ENCODE measurements at regions not wholly inside any gene's neighbourhood (a gene's known extent, or its start where the extent isn't known, plus 50 kb on each side); places are given as distances from the start of the nearest gene placed in this dataset.
A peak's percentile ranks its signal among the peaks of the same experiment; 100 is the strongest.

DNA sequence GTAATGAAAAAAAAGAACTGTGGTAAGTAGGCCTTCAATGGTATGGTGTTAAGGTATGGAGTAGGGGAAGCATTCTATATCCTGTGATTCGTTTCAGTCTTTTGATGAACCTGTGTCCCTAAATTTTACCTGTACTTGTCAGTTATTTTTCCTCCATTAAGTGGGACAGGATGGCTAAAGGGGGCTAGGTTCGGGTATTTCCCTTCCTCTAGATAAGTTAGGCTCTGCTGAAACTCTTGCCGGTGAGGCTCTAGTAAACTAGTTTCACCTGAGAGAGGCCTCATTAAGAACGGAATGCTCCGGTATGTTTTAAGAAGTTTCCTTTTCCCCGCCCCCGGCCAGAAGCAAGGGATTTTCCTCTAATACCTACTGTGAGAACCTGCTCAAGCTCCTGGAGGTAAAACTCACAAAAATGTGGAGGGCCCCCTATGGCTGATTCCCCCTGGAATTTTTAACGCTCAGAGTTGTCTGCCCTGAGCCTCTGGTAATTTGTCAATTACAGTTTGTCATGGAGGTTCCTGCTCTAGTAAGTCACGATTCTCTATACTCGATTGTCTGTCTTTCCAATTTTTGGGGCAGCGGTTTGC, 87.7 kb downstream of the MACIR start:
- DNase-seq (ENCODE audit: low read depth) = no peak

DNA sequence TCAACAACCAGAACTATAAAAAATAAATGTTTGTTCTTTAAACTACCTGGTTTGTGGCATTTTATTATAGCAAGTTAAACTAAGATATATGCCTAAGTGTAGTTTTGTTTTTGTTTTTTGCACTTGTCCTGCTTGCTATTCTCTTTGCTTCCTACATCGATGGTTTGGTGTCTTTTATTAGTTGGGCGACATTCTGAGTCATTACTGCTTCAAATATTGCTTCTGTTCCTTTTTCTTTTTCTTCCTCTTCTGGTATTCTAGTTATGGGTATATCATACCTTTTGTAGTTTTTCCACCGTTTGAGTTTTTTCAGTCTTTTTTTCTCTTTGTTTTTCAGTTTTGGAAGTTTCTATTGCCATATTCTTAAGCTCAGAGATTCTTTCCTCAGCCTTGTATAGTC, 86.9 kb downstream of the MACIR start:
- no peak for DNase-seq (ENCODE audit: low read depth)

DNA sequence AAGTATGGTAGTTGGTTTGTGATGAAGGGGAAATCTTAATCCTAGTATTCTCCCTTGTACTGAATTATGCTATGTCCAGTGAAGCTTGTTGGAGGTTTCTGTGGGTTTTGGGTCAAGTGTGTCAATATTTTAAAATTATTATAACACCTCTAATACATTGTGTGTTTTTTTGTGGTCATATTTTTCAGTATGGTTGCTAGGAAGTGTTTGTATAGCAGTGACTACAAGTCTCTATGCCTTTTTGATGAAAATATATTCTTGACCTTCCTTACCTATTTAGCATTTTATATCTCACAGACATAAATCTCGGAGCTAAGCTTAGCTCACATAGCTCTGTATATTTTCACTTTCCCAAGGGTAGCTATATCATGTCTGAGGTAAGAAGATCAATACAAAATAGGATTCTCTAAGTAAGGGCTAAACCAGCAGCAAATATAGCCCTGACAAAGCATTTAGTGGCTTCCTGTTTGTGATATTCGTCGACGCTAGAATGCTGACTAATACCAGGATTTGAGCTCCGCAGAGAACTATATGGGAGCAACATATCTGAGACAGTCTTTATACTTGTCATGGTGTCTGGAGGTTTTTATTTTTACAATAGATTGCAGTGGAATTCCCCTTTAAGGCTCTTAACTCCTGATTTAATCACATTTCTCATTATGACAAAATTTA, 82.3 kb downstream of the MACIR start:
- DNase-seq (ENCODE audit: low read depth) = peak; percentile 5

DNA sequence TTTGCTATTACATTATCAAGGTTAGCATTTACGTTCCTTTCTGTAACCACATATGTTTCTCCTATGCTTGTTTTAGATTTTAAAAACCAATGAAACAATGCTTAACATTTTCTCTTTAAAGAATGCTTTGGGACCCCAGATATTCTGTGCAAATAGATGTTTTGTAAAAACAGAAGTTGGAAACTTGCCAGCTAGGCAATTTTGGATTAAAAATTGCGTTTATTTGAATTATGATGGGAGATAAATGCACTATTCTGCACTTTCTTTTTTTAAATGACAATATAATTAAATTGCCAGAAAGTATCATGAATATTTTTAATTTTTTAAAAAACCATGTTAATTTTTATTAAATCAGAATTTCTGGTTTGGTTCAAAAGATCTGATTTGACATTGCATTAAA, 81.6 kb downstream of the MACIR start:
- DNase-seq (ENCODE audit: low read depth) = no peak

DNA sequence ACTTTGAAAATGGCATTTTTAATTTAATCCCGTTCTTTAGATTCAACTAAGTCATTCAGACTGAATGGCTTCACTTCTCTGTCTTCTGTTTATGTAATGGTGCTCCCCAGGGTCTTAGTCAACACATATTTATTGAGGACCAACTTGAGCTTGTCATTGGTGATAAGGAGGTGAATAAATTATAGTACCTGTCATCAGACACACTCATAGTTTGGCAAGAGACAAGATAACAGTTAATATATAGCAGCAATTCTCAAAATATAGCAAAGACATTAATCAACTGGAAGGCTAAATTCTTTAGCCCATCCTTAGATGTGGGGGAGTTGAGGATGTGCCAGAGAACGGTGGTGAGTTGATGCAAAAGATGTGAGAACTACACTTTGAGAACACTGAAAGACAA, 78.4 kb downstream of the MACIR start:
- no peak for DNase-seq (ENCODE audit: low read depth)

DNA sequence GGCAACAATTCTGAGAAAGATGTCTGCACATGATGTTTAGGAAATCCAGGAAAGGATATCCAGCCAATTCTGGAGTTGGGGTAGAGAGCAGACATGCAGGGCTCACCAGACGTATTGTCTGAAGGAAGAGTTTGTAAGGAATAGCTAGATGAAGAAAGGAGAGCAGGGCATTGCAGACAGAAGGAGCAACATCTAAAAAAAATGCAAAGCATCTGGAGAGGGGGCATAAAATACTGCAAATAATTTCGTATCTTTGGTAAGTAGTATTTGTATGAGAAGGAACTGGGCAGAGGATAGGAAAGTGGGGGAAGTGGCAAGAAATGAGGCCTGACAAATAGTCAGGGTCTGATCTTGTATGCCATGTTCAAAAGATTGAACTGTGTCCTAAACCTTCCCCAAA, 74.8 kb downstream of the MACIR start:
- no peak for DNase-seq (ENCODE audit: low read depth)

DNA sequence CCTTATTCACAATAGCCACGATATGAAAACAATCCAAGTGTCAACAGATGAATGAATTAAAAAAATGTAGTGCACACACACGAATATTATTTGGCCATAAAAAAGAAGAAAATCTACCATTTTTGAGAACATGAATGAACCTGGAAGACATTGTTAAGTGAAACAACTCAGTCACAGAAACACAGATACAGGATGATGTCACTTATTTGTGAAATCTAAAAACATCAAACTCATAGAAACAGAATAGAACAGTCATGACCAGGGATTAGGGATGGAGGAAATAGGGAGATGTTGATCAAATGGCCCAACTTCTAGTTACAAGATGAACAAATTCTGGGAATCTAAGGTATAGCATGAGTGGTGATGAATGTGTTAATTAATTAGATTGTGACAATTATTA, 72.3 kb downstream of the MACIR start:
- no peak for DNase-seq (ENCODE audit: low read depth)
